NCI-H69 (cell line): ENCODE measurements at regions not wholly inside any gene's neighbourhood (a gene's known extent, or its start where the extent isn't known, plus 50 kb on each side); places are given as distances from the start of the nearest gene placed in this dataset.

Experiments used
- DNase-seq: peaks from one replicate; lab custom pipeline; 2025; lab: John Stamatoyannopoulos, UW

- no peak for DNase-seq
Measured at GRCh38 chr2:17306219-17306618, 212.0 kb downstream of the RAD51AP2 start.

- no peak for DNase-seq
Measured at GRCh38 chr2:17303521-17303920, 214.7 kb downstream of the RAD51AP2 start.

GRCh38 chr2:17303054-17303453 is 215.2 kb downstream of the RAD51AP2 start:
- no peak for DNase-seq

- DNase-seq = no peak
Measured at GRCh38 chr2:17302281-17302680, 216.0 kb downstream of the RAD51AP2 start.

GRCh38 chr2:17301437-17301836 is 216.8 kb downstream of the RAD51AP2 start:
- no peak for DNase-seq

- no peak for DNase-seq
Measured at GRCh38 chr2:17299891-17300540, 218.2 kb downstream of the RAD51AP2 start.

GRCh38 chr2:17298453-17298852 is 219.8 kb downstream of the RAD51AP2 start:
- DNase-seq = no peak

GRCh38 chr2:17296686-17297085 is 221.6 kb downstream of the RAD51AP2 start:
- no peak for DNase-seq

GRCh38 chr2:17289669-17290068 is 228.6 kb downstream of the RAD51AP2 start:
- DNase-seq = no peak

GRCh38 chr2:17287183-17287582 is 231.1 kb downstream of the RAD51AP2 start:
- DNase-seq = no peak

GRCh38 chr2:17282826-17283225 is 235.4 kb downstream of the RAD51AP2 start:
- DNase-seq = no peak

- DNase-seq = no peak
Measured at GRCh38 chr2:17282245-17282644, 236.0 kb downstream of the RAD51AP2 start.

- DNase-seq = no peak
Measured at GRCh38 chr2:17276220-17276619, 242.0 kb downstream of the RAD51AP2 start.

- no peak for DNase-seq
Measured at GRCh38 chr2:17272652-17273525, 245.4 kb downstream of the RAD51AP2 start.

GRCh38 chr2:17272170-17272569 is 246.1 kb downstream of the RAD51AP2 start:
- no peak for DNase-seq

GRCh38 chr2:17271416-17271815 is 246.8 kb downstream of the RAD51AP2 start:
- DNase-seq = no peak

- DNase-seq = no peak
Measured at GRCh38 chr2:17270894-17271293, 247.3 kb downstream of the RAD51AP2 start.

- DNase-seq = peak; percentile 60
Measured at GRCh38 chr2:17263570-17263968, 254.7 kb downstream of the RAD51AP2 start.

- DNase-seq = no peak
Measured at GRCh38 chr2:17262854-17263569, 255.2 kb downstream of the RAD51AP2 start.

- no peak for DNase-seq
Measured at GRCh38 chr2:17259613-17260012, 258.6 kb downstream of the RAD51AP2 start.

- no peak for DNase-seq
Measured at GRCh38 chr2:17258861-17259260, 259.4 kb downstream of the RAD51AP2 start.

- DNase-seq = no peak
Measured at GRCh38 chr2:17257189-17257909, 260.9 kb downstream of the RAD51AP2 start.
